ENCODE measurements at regions not wholly inside any gene's neighbourhood (a gene's known extent, or its start where the extent isn't known, plus 50 kb on each side); places are given as distances from the start of the nearest gene placed in this dataset.

DNA sequence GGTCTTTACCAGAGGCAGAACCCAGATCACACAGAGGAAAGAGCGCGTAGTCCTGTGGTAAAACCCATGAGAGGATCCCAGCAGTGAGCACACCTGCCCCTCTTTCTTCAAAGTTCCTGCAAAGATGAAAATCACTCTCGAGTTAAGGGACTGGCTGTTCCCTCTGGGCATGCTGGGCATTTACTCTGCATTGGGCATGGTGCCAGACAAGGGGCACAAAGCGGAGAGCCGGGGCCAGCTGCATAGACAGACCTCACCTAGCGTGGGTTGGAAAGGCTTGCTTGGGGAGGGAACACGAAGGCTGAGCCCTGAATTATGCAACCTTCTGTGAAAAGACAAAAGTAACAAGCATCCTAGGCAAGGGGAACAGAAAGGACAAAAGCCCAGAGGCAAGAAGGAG is 120.0 kb upstream of the TCERG1L start:
- no peaks in the 10 kb centered on the region for H3K27me3 ChIP-seq (ENCODE audit: insufficient read depth, low read length, poor library complexity)
- no peaks in the 10 kb centered on the region for H3K79me2 ChIP-seq (ENCODE audit: control insufficient read depth, insufficient read depth, low read length)
- H3K9ac ChIP-seq (ENCODE audit: low read length), result no peak overlapping the region
- no peak overlapping the region for H3K23ac ChIP-seq (ENCODE audit: low read length)
- no peak overlapping the region for H3K4ac ChIP-seq (ENCODE audit: low read depth, low read length)
- H4K8ac ChIP-seq (ENCODE audit: low read depth, low read length), result no peak overlapping the region
- H4K5ac ChIP-seq (ENCODE audit: low read length), result no peak overlapping the region
- H3K4me3 ChIP-seq (ENCODE audit: low read length), result no peak overlapping the region
- H2BK15ac ChIP-seq (replicated peaks; ENCODE audit: low read depth), result no peak overlapping the region
- WGBS (ENCODE audit: extremely low coverage, insufficient coverage, low lambda C conversion rate), result no CpG with 5 or more reads among the region's 7 CpGs
- no peaks in the 10 kb centered on the region for H3K79me1 ChIP-seq (ENCODE audit: low read length)
- no peak overlapping the region for H3K18ac ChIP-seq (ENCODE audit: low read length)
- no peak overlapping the region for H3K27ac ChIP-seq (ENCODE audit: low read depth, low read length)
- no peak overlapping the region for H2BK120ac ChIP-seq (ENCODE audit: low read depth, low read length)
- H2AK5ac ChIP-seq (ENCODE audit: low read length), result no peak overlapping the region
- no peak overlapping the region for H2BK5ac ChIP-seq (ENCODE audit: low read length)
- H3K4me1 ChIP-seq (ENCODE audit: control insufficient read depth, low read depth, low read length), result no peaks in the 10 kb centered on the region
- no peak for DNase-seq
- H3K56ac ChIP-seq (ENCODE audit: low read length), result no peak overlapping the region
- no peak overlapping the region for H3K4me2 ChIP-seq (ENCODE audit: low read length)
- H3K36me3 ChIP-seq (ENCODE audit: control insufficient read depth, insufficient read depth, low read length), result no peaks in the 10 kb centered on the region

DNA sequence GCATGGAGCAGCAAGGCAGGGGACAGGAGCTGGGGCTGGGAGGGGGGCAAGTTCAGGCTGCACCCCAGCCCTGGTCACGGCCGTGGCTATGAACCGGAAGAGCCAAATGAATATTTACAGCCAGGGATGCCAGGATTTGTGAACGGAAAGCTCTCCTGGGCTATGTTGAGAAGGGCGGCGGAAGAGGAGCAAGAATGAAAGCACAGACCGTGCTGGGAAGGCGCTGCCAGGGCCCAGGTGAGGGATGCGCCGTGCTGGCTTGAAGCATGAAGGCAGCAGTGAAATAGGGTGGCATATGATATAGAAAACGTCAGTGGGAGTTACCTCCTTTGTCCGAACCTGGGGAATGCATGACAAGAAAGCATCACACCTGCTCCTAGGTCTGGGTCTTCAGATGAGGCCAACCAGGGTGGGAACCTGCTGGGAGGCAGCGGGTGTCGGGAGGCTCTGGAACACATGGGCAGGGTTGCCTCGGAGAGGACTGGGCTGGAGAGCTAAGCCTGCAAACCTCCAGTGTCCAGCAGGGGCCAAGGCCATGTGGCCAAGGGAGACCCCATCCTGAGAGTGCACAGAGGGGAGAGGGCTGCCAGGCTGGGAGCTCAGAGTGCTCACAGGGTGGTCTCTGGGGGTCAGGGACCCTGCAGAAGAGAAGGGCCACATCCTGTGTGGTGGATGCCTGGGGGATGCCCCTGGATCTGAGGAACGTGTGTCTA is 120.6 kb upstream of the TCERG1L start:
- Histone ChIP-seq H4K8ac (ENCODE audit: low read depth, low read length) (no peak overlapping the region), H3K9ac (ENCODE audit: low read length) (no peak overlapping the region), H3K79me1 (ENCODE audit: low read length) (no peaks in the 10 kb centered on the region), H2BK5ac (ENCODE audit: low read length) (no peak overlapping the region), H3K4me2 (ENCODE audit: low read length) (no peak overlapping the region), H2AK5ac (ENCODE audit: low read length) (no peak overlapping the region), H2BK15ac (replicated peaks; ENCODE audit: low read depth) (no peak overlapping the region), H3K4ac (ENCODE audit: low read depth, low read length) (no peak overlapping the region), H2BK120ac (ENCODE audit: low read depth, low read length) (no peak overlapping the region), H3K79me2 (ENCODE audit: control insufficient read depth, insufficient read depth, low read length) (no peaks in the 10 kb centered on the region), H3K27me3 (ENCODE audit: insufficient read depth, low read length, poor library complexity) (no peaks in the 10 kb centered on the region), H3K36me3 (ENCODE audit: control insufficient read depth, insufficient read depth, low read length) (no peaks in the 10 kb centered on the region), H4K5ac (ENCODE audit: low read length) (no peak overlapping the region), H3K4me1 (ENCODE audit: control insufficient read depth, low read depth, low read length) (no peaks in the 10 kb centered on the region), H3K18ac (ENCODE audit: low read length) (no peak overlapping the region), H3K23ac (ENCODE audit: low read length) (no peak overlapping the region), H3K27ac (ENCODE audit: low read depth, low read length) (no peak overlapping the region), H3K56ac (ENCODE audit: low read length) (no peak overlapping the region), H3K4me3 (ENCODE audit: low read length) (no peak overlapping the region)
- DNase-seq, result no peak
- no CpG with 5 or more reads among the region's 16 CpGs for WGBS (ENCODE audit: extremely low coverage, insufficient coverage, low lambda C conversion rate)

DNA sequence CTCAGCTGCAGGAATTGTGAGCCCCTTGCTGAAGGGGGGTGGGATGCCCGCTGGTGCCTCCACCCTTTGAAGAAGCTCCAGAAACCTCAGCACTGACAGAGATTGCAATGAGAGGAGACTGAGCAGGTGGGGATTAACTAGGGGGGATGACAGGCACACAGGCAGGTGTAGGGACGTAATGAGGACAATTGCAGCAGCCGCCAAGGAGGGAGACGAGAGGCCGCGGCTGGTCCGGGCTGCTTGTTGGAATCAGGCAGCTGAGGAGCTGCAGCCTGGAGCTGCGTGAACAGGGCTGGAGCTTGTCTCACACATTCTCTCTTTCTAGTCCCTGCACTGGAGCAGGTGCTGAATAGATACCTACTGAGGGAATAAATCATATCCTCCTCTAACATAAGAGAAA is 122.0 kb upstream of the TCERG1L start:
- Histone ChIP-seq H3K23ac (ENCODE audit: low read length) (no peak overlapping the region), H3K4me2 (ENCODE audit: low read length) (no peak overlapping the region), H3K79me1 (ENCODE audit: low read length) (no peaks in the 10 kb centered on the region), H3K27me3 (ENCODE audit: insufficient read depth, low read length, poor library complexity) (no peaks in the 10 kb centered on the region), H3K18ac (ENCODE audit: low read length) (no peak overlapping the region), H4K8ac (ENCODE audit: low read depth, low read length) (no peak overlapping the region), H4K5ac (ENCODE audit: low read length) (no peak overlapping the region), H2AK5ac (ENCODE audit: low read length) (no peak overlapping the region), H3K4me1 (ENCODE audit: control insufficient read depth, low read depth, low read length) (no peaks in the 10 kb centered on the region), H3K4ac (ENCODE audit: low read depth, low read length) (no peak overlapping the region), H3K27ac (ENCODE audit: low read depth, low read length) (no peak overlapping the region), H3K9ac (ENCODE audit: low read length) (no peak overlapping the region), H3K36me3 (ENCODE audit: control insufficient read depth, insufficient read depth, low read length) (no peaks in the 10 kb centered on the region), H2BK5ac (ENCODE audit: low read length) (no peak overlapping the region), H3K79me2 (ENCODE audit: control insufficient read depth, insufficient read depth, low read length) (no peaks in the 10 kb centered on the region), H3K56ac (ENCODE audit: low read length) (no peak overlapping the region), H2BK15ac (replicated peaks; ENCODE audit: low read depth) (no peak overlapping the region), H3K4me3 (ENCODE audit: low read length) (no peak overlapping the region), H2BK120ac (ENCODE audit: low read depth, low read length) (no peak overlapping the region)
- no peak for DNase-seq
- no CpG with 5 or more reads among the region's 8 CpGs for WGBS (ENCODE audit: extremely low coverage, insufficient coverage, low lambda C conversion rate)

DNA sequence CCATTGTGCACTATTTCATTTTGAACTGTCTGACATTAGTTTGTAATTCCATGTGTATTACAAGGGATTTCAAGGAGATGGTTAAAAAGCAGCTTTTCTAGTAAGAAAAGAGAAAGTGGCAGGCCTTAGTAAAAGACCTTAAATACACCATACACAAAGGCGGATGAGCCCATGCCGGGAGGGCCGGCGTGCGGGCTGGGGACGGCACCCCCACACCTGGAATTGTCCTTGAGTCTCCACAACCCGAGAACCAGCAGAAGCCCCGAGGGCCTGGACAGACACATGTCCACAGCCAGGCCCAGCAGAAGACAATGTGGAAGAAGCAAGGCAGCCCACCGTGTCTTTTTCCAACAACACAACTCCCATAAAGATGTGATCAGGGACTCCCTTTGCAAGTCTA is 123.7 kb upstream of the TCERG1L start:
- Histone ChIP-seq H2BK15ac (replicated peaks; ENCODE audit: low read depth) (no peak overlapping the region), H3K4ac (ENCODE audit: low read depth, low read length) (no peak overlapping the region), H3K9ac (ENCODE audit: low read length) (no peak overlapping the region), H3K27me3 (ENCODE audit: insufficient read depth, low read length, poor library complexity) (no peaks in the 10 kb centered on the region), H3K36me3 (ENCODE audit: control insufficient read depth, insufficient read depth, low read length) (no peaks in the 10 kb centered on the region), H2AK5ac (ENCODE audit: low read length) (no peak overlapping the region), H2BK5ac (ENCODE audit: low read length) (no peak overlapping the region), H3K4me3 (ENCODE audit: low read length) (no peak overlapping the region), H3K4me2 (ENCODE audit: low read length) (no peak overlapping the region), H3K4me1 (ENCODE audit: control insufficient read depth, low read depth, low read length) (no peaks in the 10 kb centered on the region), H3K27ac (ENCODE audit: low read depth, low read length) (no peak overlapping the region), H3K56ac (ENCODE audit: low read length) (no peak overlapping the region), H4K8ac (ENCODE audit: low read depth, low read length) (no peak overlapping the region), H2BK120ac (ENCODE audit: low read depth, low read length) (no peak overlapping the region), H4K5ac (ENCODE audit: low read length) (no peak overlapping the region), H3K18ac (ENCODE audit: low read length) (no peak overlapping the region), H3K79me2 (ENCODE audit: control insufficient read depth, insufficient read depth, low read length) (no peaks in the 10 kb centered on the region), H3K79me1 (ENCODE audit: low read length) (no peaks in the 10 kb centered on the region), H3K23ac (ENCODE audit: low read length) (no peak overlapping the region)
- no CpG with 5 or more reads among the region's 9 CpGs for WGBS (ENCODE audit: extremely low coverage, insufficient coverage, low lambda C conversion rate)
- DNase-seq, result no peak

DNA sequence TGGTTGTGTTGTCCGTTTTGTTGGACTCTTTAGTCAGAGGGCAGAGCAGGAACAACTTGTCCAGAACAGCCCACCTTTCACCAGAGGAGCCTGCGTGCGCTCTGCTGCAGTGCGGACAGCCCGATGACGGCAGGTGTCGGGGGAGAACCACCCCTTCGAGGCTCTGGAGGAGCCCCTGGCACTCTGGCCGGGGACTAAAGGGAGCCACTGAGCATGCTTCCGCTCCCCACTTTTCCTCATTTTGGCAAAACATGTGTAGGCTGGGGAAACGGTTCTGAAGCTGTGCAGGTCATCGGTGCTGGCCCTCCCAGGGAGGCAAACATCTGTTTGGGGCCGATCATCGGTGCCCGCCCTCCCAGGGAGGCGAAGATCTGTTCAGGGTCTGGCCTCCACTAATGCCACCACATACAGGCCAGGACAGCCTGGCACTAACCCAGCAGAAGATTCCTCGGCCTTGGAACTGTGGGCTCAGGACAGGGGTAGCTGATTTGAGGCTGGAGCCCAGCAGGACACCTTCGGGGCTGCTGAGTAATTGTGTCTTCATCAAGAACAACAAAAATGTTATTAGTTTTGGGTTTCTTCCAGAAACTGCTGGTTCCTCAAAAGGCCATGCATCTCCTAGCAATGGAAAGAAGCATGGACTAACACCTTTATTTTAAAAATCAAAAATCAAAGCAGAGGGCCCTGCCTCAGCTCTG is 124.4 kb upstream of the TCERG1L start:
- Histone ChIP-seq H3K27me3 (ENCODE audit: insufficient read depth, low read length, poor library complexity) (no peaks in the 10 kb centered on the region), H2BK5ac (ENCODE audit: low read length) (no peak overlapping the region), H3K79me1 (ENCODE audit: low read length) (no peaks in the 10 kb centered on the region), H3K4me3 (ENCODE audit: low read length) (no peak overlapping the region), H3K27ac (ENCODE audit: low read depth, low read length) (no peak overlapping the region), H3K23ac (ENCODE audit: low read length) (no peak overlapping the region), H2BK120ac (ENCODE audit: low read depth, low read length) (no peak overlapping the region), H3K36me3 (ENCODE audit: control insufficient read depth, insufficient read depth, low read length) (no peaks in the 10 kb centered on the region), H3K9ac (ENCODE audit: low read length) (no peak overlapping the region), H3K79me2 (ENCODE audit: control insufficient read depth, insufficient read depth, low read length) (no peaks in the 10 kb centered on the region), H3K18ac (ENCODE audit: low read length) (no peak overlapping the region), H4K8ac (ENCODE audit: low read depth, low read length) (no peak overlapping the region), H3K4ac (ENCODE audit: low read depth, low read length) (no peak overlapping the region), H2BK15ac (replicated peaks; ENCODE audit: low read depth) (no peak overlapping the region), H2AK5ac (ENCODE audit: low read length) (no peak overlapping the region), H3K4me1 (ENCODE audit: control insufficient read depth, low read depth, low read length) (no peaks in the 10 kb centered on the region), H3K56ac (ENCODE audit: low read length) (no peak overlapping the region), H4K5ac (ENCODE audit: low read length) (no peak overlapping the region), H3K4me2 (ENCODE audit: low read length) (no peak overlapping the region)
- no CpG with 5 or more reads among the region's 18 CpGs for WGBS (ENCODE audit: extremely low coverage, insufficient coverage, low lambda C conversion rate)
- DNase-seq, result no peak
